Testis (tissue), 2 donors: ENCODE measurements at regions not wholly inside any gene's neighbourhood (a gene's known extent, or its start where the extent isn't known, plus 50 kb on each side); places are given as distances from the start of the nearest gene placed in this dataset.

ENCODE experiments used
- DNase-seq: peaks from one replicate; pipeline ENCODE4 v3.0.0-alpha.2; 2019
- H3K27ac ChIP-seq, 2 donors: fragments of 200-600 bp; sonication (generic); one replicate each; pipeline ENCODE4 v1.5.1; 2019
- H3K27me3 ChIP-seq: fragments of 200-600 bp; sonication (generic); one replicate; pipeline ENCODE4 v1.5.1; 2019
- H3K36me3 ChIP-seq: fragments of 200-600 bp; sonication (generic); one replicate; pipeline ENCODE4 v1.5.1; 2017; ENCODE audit warnings: low read depth; ENCODE audit errors: missing control alignments
- H3K4me1 ChIP-seq: fragments of 200-600 bp; sonication (generic); one replicate; pipeline ENCODE4 v1.5.1; 2019
- H3K4me3 ChIP-seq, 2 donors: fragments of 200-600 bp; sonication (generic); one replicate each; pipeline ENCODE4 v1.5.1; 2017 to 2019
- H3K9me3 ChIP-seq: fragments of 200-600 bp; sonication (generic); one replicate; pipeline ENCODE4 v1.5.1; 2017
- POLR2A ChIP-seq: fragments of 450-650 bp; IDR thresholded peaks from one replicate; pipeline ENCODE4 v1.6.1; 2017; ENCODE audit warnings: antibody characterized with exemption, mild to moderate bottlenecking, moderate library complexity
- WGBS, 2 donors: methylation state at CpG; one replicate each; pipeline ENCODE4 v1.1.5; 2018; 5-methylcytosine and 5-hydroxymethylcytosine counted together
- intact Hi-C: fragments of 100-400 bp; cut with DNase I; formaldehyde crosslinking; loops from one replicate; pipeline ENCODE4 v1.15.1; 2023; ENCODE audit warnings: low total_unique reads
- TF ChIP-seq, protein P1 (sequence below), 3 experiments: fragments of 450-650 bp in 2 of 3; fragments of 200-600 bp in 1 of 3; sonication (generic) in 1 of 3; IDR thresholded peaks; one replicate each; pipeline ENCODE4 v1.5.1; 2016 to 2019; ENCODE audit warnings: antibody characterized with exemption in 3 of 3, mild to moderate bottlenecking in 2 of 3, moderate library complexity in 1 of 3

DNA sequence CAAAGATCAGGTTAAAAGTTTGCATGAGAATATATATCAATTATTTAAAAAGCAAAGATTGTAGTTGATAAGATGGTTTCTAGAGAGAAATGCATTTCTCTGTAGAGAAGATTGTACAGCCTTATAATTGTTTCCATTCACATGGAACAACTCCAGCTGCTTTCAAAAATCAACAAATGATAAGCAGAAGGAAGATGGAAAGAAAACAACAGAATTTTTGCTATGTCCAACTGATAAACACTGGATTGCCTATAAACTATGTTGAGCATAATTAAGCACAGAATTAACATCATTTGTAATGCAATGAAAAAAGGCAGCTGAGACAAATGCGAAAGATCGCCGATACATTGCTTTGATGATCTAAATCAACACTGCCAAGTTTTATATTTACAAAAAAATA is 89.0 kb downstream of the C3orf85 start:
- Histone ChIP-seq H3K9me3 (no peaks in the 10 kb centered on the region), H3K36me3 (no peaks in the 10 kb centered on the region), H3K4me3 (no peak overlapping the region), H3K27me3 (no peaks in the 10 kb centered on the region), H3K4me1 (no peaks in the 10 kb centered on the region), H3K27ac (no peak overlapping the region)
- DNase-seq: no peak
- no peak for TF ChIP-seq POLR2A
- TF ChIP-seq, protein P1, sequence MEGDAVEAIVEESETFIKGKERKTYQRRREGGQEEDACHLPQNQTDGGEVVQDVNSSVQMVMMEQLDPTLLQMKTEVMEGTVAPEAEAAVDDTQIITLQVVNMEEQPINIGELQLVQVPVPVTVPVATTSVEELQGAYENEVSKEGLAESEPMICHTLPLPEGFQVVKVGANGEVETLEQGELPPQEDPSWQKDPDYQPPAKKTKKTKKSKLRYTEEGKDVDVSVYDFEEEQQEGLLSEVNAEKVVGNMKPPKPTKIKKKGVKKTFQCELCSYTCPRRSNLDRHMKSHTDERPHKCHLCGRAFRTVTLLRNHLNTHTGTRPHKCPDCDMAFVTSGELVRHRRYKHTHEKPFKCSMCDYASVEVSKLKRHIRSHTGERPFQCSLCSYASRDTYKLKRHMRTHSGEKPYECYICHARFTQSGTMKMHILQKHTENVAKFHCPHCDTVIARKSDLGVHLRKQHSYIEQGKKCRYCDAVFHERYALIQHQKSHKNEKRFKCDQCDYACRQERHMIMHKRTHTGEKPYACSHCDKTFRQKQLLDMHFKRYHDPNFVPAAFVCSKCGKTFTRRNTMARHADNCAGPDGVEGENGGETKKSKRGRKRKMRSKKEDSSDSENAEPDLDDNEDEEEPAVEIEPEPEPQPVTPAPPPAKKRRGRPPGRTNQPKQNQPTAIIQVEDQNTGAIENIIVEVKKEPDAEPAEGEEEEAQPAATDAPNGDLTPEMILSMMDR (IDR thresholded peaks at IDR 0.05): no peak
- WGBS, 2 donors: 61 to 67% methylated on average over 3 of the region's 3 CpGs
- intact Hi-C loops: no loop called here

GRCh38 chr3:109228391-109229080 is 87.8 kb downstream of the DPPA2 start:
- Histone ChIP-seq H3K9me3 (no peaks in the 10 kb centered on the region), H3K36me3 (no peaks in the 10 kb centered on the region), H3K4me3 (no peak overlapping the region), H3K27ac (no peak overlapping the region), H3K4me1 (no peaks in the 10 kb centered on the region), H3K27me3 (no peaks in the 10 kb centered on the region)
- 91 to 92% methylated on average over 2 of the region's 2 CpGs for WGBS, 2 donors
- intact Hi-C loops: no loop called here
- TF ChIP-seq, protein P1 (IDR thresholded peaks at IDR 0.05): no peak
- no peak for TF ChIP-seq POLR2A
- DNase-seq: no peak

DNA sequence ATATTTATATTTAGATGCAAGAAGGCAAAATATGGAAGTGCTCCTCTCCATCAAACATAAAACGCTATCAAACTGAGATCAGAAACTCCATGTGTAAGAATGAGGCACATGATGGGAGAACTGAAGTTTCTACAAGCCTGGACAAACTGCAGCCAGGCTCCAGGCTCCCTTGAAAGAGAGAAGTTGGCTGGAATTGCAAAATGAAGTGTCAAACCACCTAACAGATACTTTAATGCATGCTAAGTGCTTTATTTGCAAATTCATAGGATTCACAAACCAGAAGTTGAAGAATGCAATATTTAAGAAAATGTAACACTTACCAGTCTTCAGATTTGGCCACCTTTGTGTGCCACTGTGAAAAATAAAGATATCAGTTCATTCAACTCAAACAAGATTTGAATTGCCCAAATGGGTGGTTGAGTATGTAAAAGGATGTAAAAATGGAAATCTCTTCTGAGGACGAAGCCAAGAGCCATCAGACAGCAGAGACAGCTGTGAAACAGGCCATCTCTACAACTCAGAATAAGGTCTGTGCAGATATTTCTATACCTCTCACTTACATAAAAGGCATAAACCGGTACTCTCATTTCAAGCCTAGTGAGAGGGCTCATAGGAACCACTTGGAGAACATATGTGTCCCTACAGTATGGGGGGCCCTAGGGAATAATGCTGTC is 87.0 kb downstream of the DPPA2 start:
- no peak overlapping the region for H3K4me3 ChIP-seq
- DNase-seq: no peak
- no peaks in the 10 kb centered on the region for H3K27me3 ChIP-seq
- intact Hi-C loops: no loop called here
- no peak for TF ChIP-seq POLR2A
- TF ChIP-seq, protein P1 (IDR thresholded peaks at IDR 0.05): no peak
- H3K36me3 ChIP-seq: no peaks in the 10 kb centered on the region
- H3K27ac ChIP-seq: no peak overlapping the region
- no peaks in the 10 kb centered on the region for H3K4me1 ChIP-seq
- 87 to 88% methylated on average over 3 of the region's 3 CpGs for WGBS, 2 donors
- H3K9me3 ChIP-seq: no peaks in the 10 kb centered on the region

- TF ChIP-seq, protein P1 (IDR thresholded peaks at IDR 0.05): no peak
- TF ChIP-seq POLR2A: no peak
- no peak for DNase-seq
Measured at GRCh38 chr3:109234300-109234699, 82.0 kb downstream of the DPPA2 start.

More at GRCh38 chr3:109234300-109234699, 82.0 kb downstream of the DPPA2 start:
- 33 to 62% methylated on average over 1 to 5 of the region's 5 CpGs for WGBS, 2 donors
- intact Hi-C loops: no loop called here
- Histone ChIP-seq H3K27ac (no peak overlapping the region), H3K4me3 (no peak overlapping the region), H3K4me1 (no peaks in the 10 kb centered on the region), H3K27me3 (no peaks in the 10 kb centered on the region), H3K9me3 (no peaks in the 10 kb centered on the region), H3K36me3 (no peaks in the 10 kb centered on the region)
